Mesenchymal stem cell (in vitro differentiated cells and primary cell): ENCODE measurements at regions not wholly inside any gene's neighbourhood (a gene's known extent, or its start where the extent isn't known, plus 50 kb on each side); places are given as distances from the start of the nearest gene placed in this dataset.
"Not testable (repeated sequence)": the region's sequence is repeated elsewhere in the genome, so short reads cannot be mapped to it uniquely, and the experiment has no call there.

Source experiments
- DNase-seq: peaks from one replicate; pipeline ENCODE4 v3.0.0-alpha.2; 2013
- H2AFZ ChIP-seq: one replicate; pipeline ENCODE4 v1.6.1; 2013; ENCODE audit warnings: low read depth, mild to moderate bottlenecking, control low read depth, inconsistent platforms, low read length, moderate library complexity
- H2AK5ac ChIP-seq: 2 replicates; pipeline ENCODE4 v1.6.1; 2013; ENCODE audit warnings: low read length, moderate library complexity, mild to moderate bottlenecking, inconsistent platforms; ENCODE audit not compliant: severe bottlenecking
- H2BK120ac ChIP-seq: one replicate; pipeline ENCODE4 v1.6.1; 2013; ENCODE audit warnings: low read depth, mild to moderate bottlenecking, inconsistent platforms, low read length, moderate library complexity
- H2BK12ac ChIP-seq, 2 experiments: one replicate each; pipeline ENCODE4 v1.6.1; 2013; ENCODE audit warnings: inconsistent platforms in 2 of 2, low read length in 2 of 2, mild to moderate bottlenecking in 2 of 2, moderate library complexity in 2 of 2, control low read depth in 1 of 2
- H2BK15ac ChIP-seq: one replicate; pipeline ENCODE4 v1.6.1; 2013; ENCODE audit warnings: mild to moderate bottlenecking, low read depth, inconsistent platforms; ENCODE audit not compliant: poor library complexity, severe bottlenecking
- H2BK5ac ChIP-seq: 2 replicates; pipeline ENCODE4 v1.6.1; 2013; ENCODE audit warnings: low read depth, mild to moderate bottlenecking, low read length, control low read depth, inconsistent platforms; ENCODE audit not compliant: poor library complexity, severe bottlenecking
- H3K14ac ChIP-seq, 2 experiments: one replicate each; pipeline ENCODE4 v1.6.1; 2013; ENCODE audit warnings: inconsistent platforms in 2 of 2, low read length in 2 of 2, control low read depth in 1 of 2, mild to moderate bottlenecking in 1 of 2, moderate library complexity in 1 of 2
- H3K18ac ChIP-seq, 2 experiments: one replicate each; pipeline ENCODE4 v1.6.1; 2013; ENCODE audit warnings: inconsistent platforms in 2 of 2, low read length in 2 of 2, control low read depth in 1 of 2, low read depth in 1 of 2, mild to moderate bottlenecking in 1 of 2
- H3K23ac ChIP-seq, 2 experiments: one replicate each; pipeline ENCODE4 v1.6.1; 2013; ENCODE audit warnings: inconsistent platforms in 2 of 2, low read length in 2 of 2, mild to moderate bottlenecking in 2 of 2, moderate library complexity in 2 of 2, control low read depth in 1 of 2
- H3K27ac ChIP-seq: 2 replicates; pipeline ENCODE4 v1.5.1; 2013; ENCODE audit warnings: mild to moderate bottlenecking, moderate library complexity, low read length, control low read depth, inconsistent platforms; ENCODE audit not compliant: poor library complexity, severe bottlenecking
- H3K27me3 ChIP-seq, 2 experiments: 2 replicates each; pipeline versions ENCODE4 v1.6.1 to v1.7.0; 2013; ENCODE audit warnings: low read length in 2 of 2, mild to moderate bottlenecking in 2 of 2, moderate library complexity in 2 of 2, control low read depth in 1 of 2, inconsistent platforms in 1 of 2; ENCODE audit not compliant: control insufficient read depth in 1 of 2, insufficient read depth in 1 of 2
- H3K36me3 ChIP-seq, 2 experiments: 2 replicates each; pipeline versions ENCODE4 v1.6.1 to v1.7.0; 2013; ENCODE audit warnings: low read length in 2 of 2, control low read depth in 1 of 2, inconsistent platforms in 1 of 2, low read depth in 1 of 2, mild to moderate bottlenecking in 1 of 2; ENCODE audit not compliant: insufficient read depth in 2 of 2, control insufficient read depth in 1 of 2
- H3K4ac ChIP-seq, 2 experiments: one replicate each; pipeline ENCODE4 v1.6.1; 2013; ENCODE audit warnings: inconsistent platforms in 2 of 2, low read length in 2 of 2, mild to moderate bottlenecking in 2 of 2, moderate library complexity in 2 of 2, control low read depth in 1 of 2, low read depth in 1 of 2
- H3K4me1 ChIP-seq: 2 replicates; pipeline ENCODE4 v1.6.1; 2013; ENCODE audit warnings: low read depth, low read length, control low read depth; ENCODE audit not compliant: control insufficient read depth, insufficient read depth
- H3K4me2 ChIP-seq: 2 replicates; pipeline ENCODE4 v1.6.1; 2013; ENCODE audit warnings: low read length, mild to moderate bottlenecking, inconsistent platforms; ENCODE audit not compliant: poor library complexity, severe bottlenecking
- H3K4me3 ChIP-seq, 2 experiments: 2 replicates each; pipeline versions ENCODE4 v1.5.1 to v1.7.0; 2013; ENCODE audit warnings: low read length in 2 of 2, mild to moderate bottlenecking in 2 of 2, control low read depth in 1 of 2, low read depth in 1 of 2; ENCODE audit not compliant: insufficient read depth in 1 of 2
- H3K79me1 ChIP-seq: replicated peaks from 2 replicates; pipeline ENCODE4 v1.6.1; 2013; ENCODE audit warnings: mild to moderate bottlenecking, control low read depth, low read length, inconsistent platforms; ENCODE audit not compliant: poor library complexity, severe bottlenecking
- H3K9ac ChIP-seq: 2 replicates; pipeline ENCODE4 v1.7.0; 2013; ENCODE audit warnings: mild to moderate bottlenecking, low read length, moderate library complexity
- H3K9me3 ChIP-seq: 2 replicates; pipeline ENCODE4 v1.7.0; 2013; ENCODE audit warnings: mild to moderate bottlenecking, low read length; ENCODE audit not compliant: control insufficient read depth
- H4K8ac ChIP-seq: one replicate; pipeline ENCODE4 v1.6.1; 2013; ENCODE audit warnings: inconsistent platforms, mild to moderate bottlenecking, low read length, moderate library complexity
- H4K91ac ChIP-seq: one replicate; pipeline ENCODE4 v1.6.1; 2013; ENCODE audit warnings: mild to moderate bottlenecking, low read length, inconsistent platforms
- WGBS: methylation state at CpG from one replicate; pipeline ENCODE4 v1.1.7; 2013; ENCODE audit warnings: mixed read lengths; 5-methylcytosine and 5-hydroxymethylcytosine counted together

- not testable (repeated sequence) for H3K4me2 ChIP-seq, DNase-seq, H2BK15ac ChIP-seq, H3K79me1 ChIP-seq, H2AFZ ChIP-seq, H3K36me3 ChIP-seq, H3K9me3 ChIP-seq, H3K27me3 ChIP-seq, H2AK5ac ChIP-seq, H3K4ac ChIP-seq, H2BK5ac ChIP-seq, H3K4me3 ChIP-seq, H3K18ac ChIP-seq, H4K8ac ChIP-seq, H4K91ac ChIP-seq, H3K4me1 ChIP-seq, H2BK12ac ChIP-seq, H3K27ac ChIP-seq, H2BK120ac ChIP-seq, H3K14ac ChIP-seq, H3K23ac ChIP-seq, H3K9ac ChIP-seq
- no CpG with 5 or more reads among the region's 21 CpGs for WGBS
These were observed 4461.2 kb upstream of the TPTE start for GRCh38 chr21:6060054-6060681.

GRCh38 chr21:6066320-6066985 is 4454.9 kb upstream of the TPTE start:
- H4K91ac ChIP-seq, H3K27me3 ChIP-seq, H2AFZ ChIP-seq: not testable (repeated sequence)

GRCh38 chr21:6068098-6068831 is 4453.1 kb upstream of the TPTE start:
- not testable (repeated sequence) for H2AK5ac ChIP-seq, H3K4ac ChIP-seq, H4K8ac ChIP-seq, H3K14ac ChIP-seq, H3K18ac ChIP-seq, H4K91ac ChIP-seq, H3K27me3 ChIP-seq, H2BK120ac ChIP-seq, H3K79me1 ChIP-seq, H3K4me1 ChIP-seq, H2BK15ac ChIP-seq, H2BK12ac ChIP-seq, H3K9ac ChIP-seq, H3K27ac ChIP-seq, DNase-seq, H3K4me2 ChIP-seq, H3K23ac ChIP-seq, H3K4me3 ChIP-seq, H2AFZ ChIP-seq, H2BK5ac ChIP-seq, H3K9me3 ChIP-seq, H3K36me3 ChIP-seq
- WGBS, result no CpG with 5 or more reads among the region's 31 CpGs

More at GRCh38 chr21:6066320-6066985, 4454.9 kb upstream of the TPTE start:
- DNase-seq, H2AK5ac ChIP-seq, H3K4ac ChIP-seq, H2BK15ac ChIP-seq, H3K4me2 ChIP-seq, H3K27ac ChIP-seq, H3K9ac ChIP-seq, H3K79me1 ChIP-seq, H2BK5ac ChIP-seq, H3K4me1 ChIP-seq, H3K9me3 ChIP-seq, H4K8ac ChIP-seq, H3K23ac ChIP-seq, H3K4me3 ChIP-seq, H2BK120ac ChIP-seq, H3K36me3 ChIP-seq, H3K14ac ChIP-seq, H3K18ac ChIP-seq, H2BK12ac ChIP-seq: not testable (repeated sequence)
- WGBS, result no CpG with 5 or more reads among the region's 17 CpGs

- H3K9me3 ChIP-seq, H3K4ac ChIP-seq, H3K27me3 ChIP-seq, DNase-seq, H3K9ac ChIP-seq, H3K4me3 ChIP-seq, H3K14ac ChIP-seq, H2AFZ ChIP-seq, H2BK5ac ChIP-seq, H2AK5ac ChIP-seq, H3K4me2 ChIP-seq, H2BK120ac ChIP-seq, H3K79me1 ChIP-seq, H3K23ac ChIP-seq, H3K4me1 ChIP-seq, H4K8ac ChIP-seq, H3K27ac ChIP-seq, H3K36me3 ChIP-seq, H2BK15ac ChIP-seq, H3K18ac ChIP-seq: not testable (repeated sequence)
- Histone ChIP-seq H2BK12ac (peak overlapping the region in 1 of 2 experiments; percentile 71), H4K91ac (peak overlapping the region; percentile 50)
- 83% methylated on average over 2 of the region's 2 CpGs for WGBS
These were observed 4451.2 kb upstream of the TPTE start for GRCh38 chr21:6070213-6070612.
